GM21367 (cell line): ENCODE measurements at regions not wholly inside any gene's neighbourhood (a gene's known extent, or its start where the extent isn't known, plus 50 kb on each side); places are given as distances from the start of the nearest gene placed in this dataset.
"Not testable (repeated sequence)": the region's sequence is repeated elsewhere in the genome, so short reads cannot be mapped to it uniquely, and the experiment has no call there.

ENCODE experiments used
- ATAC-seq: cut with Tn5 transposase; IDR thresholded peaks from one replicate; pipeline ENCODE4 v1.9.1; 2021; ENCODE audit not compliant: unreplicated experiment

DNA sequence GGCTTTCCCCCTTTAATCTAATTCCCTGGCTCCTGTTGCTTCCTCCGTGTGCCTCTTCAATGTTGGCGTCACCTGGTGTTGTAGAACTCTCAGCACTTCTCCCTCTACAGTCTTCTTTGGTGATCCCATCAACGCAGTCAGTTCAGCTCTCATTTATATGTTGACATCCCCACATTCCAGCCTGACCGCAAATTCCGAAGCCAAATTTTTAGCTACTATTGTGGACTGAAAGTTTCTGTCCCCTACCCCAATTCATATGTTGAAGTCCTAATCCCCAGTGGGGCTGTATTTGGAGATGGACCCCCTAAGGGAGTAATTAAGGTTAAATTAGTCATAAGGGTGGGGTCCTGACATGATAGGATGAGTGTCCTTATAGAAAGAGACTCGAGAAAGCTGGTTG lies 210.6 kb upstream of the ADAMTSL1 start:
- no peak for ATAC-seq

DNA sequence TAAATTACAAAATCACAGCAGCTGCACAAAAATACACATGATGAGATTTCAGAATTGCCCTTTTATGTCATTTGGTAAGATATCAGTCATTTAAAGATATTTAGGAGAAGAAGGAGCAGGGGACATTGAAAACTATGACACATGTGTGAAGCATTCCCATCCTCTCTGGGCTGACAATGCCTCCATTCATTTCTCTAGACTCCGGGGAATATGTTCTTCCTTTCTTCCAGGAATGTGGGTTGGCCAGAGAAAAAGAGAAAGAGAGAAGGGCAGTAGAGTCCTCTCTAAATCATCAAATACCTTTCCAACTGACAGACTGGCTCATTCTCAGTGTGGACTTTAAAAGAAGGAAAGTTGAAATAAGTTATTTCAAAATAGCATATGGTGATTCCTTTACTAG lies 205.6 kb upstream of the ADAMTSL1 start:
- ATAC-seq, result no peak

DNA sequence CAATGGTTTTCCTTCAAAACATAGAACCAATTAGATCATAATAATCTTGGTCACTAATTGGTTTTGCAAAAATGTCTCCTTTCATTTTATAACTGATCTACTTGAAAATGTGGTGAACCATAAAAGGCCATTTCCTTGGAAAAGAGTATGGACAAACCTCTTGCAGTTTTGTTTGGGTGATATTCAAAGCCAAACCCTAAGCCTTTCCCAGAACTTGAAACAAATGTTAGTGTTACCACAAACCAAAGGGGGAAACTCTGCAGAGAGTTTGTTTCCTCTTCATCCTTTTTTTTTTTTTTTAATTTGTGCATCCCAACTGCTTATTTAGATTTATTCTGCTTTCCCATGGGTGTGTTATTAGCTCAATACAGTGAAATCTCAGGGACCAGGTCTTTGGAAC lies 204.4 kb upstream of the ADAMTSL1 start:
- ATAC-seq, result no peak

DNA sequence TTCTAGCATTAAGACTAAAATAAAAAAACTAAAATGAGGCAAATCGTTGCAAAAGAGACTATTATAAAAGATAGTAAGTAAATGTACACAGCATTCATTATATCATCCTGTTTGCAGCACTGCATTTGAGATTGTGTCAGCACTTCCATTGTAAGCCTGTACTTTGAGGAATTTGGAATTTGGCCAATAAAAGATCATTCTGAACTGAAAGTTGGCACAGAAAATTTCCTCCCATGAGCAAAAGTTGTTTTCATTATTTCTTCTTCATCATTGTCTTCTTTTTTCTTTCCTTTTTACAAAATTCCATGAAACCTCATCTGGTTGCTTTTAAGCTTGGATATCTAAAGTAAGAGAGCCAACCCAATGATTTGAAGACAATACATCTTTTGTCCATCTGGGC lies 199.3 kb upstream of the ADAMTSL1 start:
- no peak for ATAC-seq

DNA sequence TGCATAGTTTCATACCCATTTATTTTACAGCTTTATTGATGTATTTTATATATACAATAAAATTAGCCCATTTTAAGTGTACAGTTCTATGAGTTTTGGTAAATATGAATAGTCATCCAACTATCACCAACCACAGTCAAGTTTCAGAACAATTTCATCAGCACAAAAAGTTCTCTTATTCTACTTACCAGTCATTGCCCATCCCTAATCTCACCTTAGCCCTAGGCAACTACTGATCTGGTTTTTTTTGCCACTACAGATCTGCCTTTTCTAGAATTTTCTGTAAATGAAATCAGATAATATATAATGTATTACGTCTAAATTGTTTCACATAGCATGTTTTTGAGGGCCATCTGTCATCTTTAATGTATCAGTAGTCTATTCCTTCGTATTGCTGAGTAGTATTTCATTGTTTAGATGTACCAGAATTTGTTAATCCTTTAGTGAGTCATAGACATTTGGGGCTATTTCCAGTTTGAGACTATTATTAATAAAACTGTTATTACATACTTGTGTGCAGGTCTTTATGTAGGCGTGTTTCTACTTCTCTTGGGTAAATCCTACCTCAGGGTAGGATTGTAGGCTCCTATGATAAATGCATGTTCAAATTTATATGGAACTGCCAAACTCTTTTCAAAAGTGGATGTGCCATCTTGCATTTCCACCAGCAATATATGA lies 198.5 kb upstream of the ADAMTSL1 start:
- ATAC-seq, result no peak

DNA sequence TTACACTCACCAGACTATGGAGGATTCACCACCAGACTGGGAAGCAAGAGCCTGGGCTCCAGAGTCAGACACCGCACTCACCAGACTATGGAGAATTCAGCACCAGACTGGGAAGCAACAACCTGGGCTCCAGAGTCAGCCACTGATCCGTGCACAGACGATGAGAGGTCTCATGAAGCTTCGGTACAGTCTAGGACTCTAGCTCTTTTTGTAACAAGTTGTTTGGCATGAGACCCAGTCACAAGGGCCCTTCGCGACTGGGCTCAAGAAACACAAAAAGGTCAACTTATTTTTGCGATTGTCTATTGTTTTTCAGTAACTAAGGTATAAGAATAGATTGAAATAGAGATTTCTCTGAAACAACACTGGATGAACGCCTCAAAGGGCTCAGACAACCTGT lies 192.7 kb upstream of the ADAMTSL1 start:
- no peak for ATAC-seq

DNA sequence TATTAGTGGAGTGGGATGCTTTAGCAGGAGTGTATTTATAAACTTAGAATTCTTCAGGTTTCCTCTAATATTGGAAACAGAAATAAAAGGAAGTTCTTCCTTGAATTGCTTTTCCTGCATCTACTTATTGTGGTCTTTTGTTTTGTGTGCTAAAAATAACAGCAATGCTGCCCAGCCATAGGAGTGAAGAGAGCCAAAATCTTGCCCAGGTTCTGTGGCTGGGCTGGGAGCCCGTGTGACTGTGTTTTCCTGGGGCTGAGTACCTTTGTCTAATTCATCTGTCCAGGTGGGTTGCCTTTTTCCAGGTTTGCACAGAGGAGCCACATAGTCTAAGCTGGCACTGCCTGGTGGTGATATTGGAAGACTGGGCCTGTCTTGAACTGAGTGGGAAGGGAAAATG lies 179.7 kb upstream of the ADAMTSL1 start:
- no peak for ATAC-seq

DNA sequence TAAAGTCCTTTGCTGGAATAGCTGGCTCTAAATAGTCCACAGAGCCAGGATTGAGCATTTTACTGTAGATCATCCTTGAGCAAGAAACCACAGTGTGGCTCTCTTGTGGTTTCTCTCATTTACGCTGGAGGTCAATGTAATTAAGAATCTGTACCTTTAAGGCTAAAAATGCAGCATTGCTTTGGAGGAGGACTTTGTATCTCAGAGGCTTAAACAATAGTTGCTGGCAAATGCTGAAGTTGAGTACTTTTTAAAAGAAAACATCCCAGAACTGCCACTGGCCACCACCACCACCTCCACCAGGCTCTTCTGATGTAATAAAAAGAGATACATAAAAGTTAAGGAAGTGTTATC lies 177.3 kb upstream of the ADAMTSL1 start:
- no peak for ATAC-seq

DNA sequence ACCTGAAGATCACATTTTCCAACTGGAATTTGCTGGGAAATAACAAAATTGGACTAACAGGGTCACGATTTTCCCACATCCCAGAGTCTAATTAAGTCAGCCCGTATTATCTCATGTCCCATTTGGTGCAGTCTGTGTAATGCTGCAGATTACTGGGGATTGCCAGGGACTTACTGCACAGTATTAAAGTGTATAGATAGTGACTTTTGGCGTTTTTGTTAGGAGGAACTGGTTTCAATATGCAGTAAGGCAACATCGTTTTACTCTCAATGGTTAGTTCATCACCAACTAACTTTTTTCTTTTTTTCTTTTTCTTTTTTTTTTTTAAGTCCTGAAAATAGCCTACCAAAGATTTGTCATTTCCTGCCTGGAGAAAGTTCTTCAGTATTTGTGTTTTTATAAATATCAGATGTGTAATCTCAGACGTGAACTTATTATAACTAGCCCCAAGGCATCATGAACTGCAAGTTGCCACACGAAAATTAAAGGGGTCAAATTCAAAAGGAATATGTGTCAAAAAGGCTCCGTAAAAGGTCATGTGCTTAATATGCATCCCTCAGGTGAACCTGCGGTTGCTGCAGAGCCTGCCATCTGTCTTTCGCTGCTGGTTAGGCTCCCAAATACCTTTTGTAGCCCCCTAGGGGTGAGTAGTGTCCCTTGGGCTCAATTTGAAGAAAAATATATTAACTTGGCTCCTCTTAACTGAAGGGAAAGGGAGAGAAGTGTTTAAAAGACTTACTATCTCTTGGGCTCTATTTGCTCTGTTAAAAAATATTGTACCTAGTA lies 176.7 kb upstream of the ADAMTSL1 start:
- no peak for ATAC-seq

DNA sequence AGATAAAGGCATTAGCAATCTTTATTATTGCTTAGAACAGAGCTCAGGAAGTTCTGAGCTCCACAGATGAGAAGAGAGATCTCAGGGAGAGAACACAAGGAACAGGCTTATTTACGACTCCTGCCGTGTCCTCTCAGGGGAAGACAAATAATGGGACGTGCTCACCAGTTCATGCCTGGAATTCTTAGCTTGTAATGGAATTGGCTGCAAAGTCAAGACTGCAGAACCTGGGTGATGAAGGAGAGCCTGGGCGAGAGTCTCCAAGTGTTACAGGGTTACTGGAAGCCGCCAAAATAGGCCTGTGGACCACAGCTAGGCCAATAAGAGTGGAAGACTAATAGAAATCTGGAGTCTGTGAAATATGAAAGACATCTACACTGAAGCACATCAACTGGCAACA lies 174.5 kb upstream of the ADAMTSL1 start:
- ATAC-seq, result no peak

DNA sequence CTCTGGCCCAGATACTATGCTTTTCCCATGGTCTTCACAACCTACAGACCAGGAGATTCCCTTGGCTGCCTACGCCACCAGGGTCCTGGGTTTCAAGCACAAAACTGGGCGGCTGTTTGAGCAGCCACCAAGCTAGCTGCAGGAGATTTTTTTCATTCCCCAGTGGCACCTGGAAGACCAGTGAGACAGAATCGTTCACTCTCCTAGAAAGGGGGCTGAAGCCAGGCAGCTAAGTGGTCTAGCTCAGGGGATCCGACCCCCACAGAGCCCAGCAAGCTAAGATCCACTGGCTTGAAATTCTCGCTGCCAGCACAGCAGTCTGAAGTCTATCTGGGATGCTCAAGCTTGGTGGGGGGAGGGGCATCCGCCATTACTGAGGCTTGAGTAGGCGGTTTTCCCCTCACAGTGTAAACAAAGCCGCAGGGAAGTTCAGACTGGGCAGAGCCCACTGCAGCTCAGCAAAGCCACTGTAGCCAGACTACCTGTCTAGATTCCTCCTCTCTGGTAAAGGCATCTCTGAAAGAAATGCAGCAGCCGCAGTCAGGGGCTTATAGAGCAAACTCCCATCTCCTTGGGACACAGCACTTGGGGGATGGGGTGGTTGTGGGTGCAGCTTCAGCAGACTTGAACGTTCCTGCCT lies 168.7 kb upstream of the ADAMTSL1 start:
- ATAC-seq, result not testable (repeated sequence)

DNA sequence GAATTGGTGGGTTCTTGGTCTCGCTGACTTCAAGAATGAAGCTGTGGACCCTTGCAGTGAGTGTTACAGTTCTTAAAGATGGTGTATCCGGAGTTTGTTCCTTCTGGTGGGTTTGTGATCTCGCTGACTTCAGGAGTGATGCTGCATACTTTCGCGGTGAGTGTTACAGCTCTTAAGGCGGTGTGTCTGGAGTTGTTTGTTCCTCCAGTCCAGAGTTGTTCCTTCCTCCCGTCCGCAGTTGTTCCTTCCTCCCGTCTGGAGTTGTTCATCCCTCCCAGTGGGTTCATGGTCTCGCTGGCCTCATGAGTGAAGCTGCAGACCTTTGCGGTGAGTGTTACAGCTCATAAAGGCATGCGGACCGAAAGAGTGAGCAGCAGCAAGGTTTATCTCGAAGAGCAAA lies 159.6 kb upstream of the ADAMTSL1 start:
- no peak for ATAC-seq

DNA sequence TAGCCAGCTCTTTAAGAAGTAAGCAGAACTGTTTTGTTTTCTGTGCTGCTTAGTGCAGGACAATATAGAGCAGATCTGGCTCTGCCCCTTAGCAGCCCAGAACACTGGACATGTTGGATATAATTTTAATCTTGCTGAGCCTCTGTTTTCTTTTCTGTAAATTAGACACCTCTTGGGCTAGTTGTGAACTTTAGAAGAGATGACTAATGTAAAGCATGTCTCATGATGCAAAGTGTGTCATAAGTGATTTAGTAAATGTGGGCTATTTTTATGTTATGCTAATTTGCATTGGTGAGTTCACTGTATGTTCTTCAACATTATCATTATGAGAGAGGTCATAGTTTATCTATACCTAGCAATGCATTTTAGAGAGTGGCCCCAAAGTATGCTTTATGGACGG lies 156.1 kb upstream of the ADAMTSL1 start:
- ATAC-seq, result no peak

DNA sequence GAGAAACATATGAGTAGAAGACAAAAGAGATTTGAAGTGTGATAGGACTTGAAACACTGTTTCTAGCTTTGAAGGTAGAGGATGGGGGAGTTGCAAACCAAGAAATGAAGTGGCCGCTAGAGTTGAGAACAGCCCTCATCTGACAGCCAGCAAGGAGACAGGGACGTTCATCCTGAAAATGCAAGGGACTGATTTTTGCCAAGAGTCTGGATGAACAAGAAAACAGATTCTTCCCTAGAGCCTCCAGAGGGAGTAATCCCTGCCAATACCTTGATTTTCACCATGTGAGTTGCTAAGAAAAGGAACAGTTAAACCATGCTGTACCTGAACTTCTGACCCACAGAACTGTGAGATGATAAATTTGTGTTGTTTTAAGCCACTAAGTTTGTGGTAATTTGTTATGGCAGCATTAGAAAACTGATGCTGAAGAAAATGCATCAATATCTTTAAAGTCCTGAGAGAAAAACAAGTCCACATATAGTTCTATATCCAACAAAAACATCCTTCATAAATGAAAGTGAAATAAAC lies 154.0 kb upstream of the ADAMTSL1 start:
- ATAC-seq, result no peak

DNA sequence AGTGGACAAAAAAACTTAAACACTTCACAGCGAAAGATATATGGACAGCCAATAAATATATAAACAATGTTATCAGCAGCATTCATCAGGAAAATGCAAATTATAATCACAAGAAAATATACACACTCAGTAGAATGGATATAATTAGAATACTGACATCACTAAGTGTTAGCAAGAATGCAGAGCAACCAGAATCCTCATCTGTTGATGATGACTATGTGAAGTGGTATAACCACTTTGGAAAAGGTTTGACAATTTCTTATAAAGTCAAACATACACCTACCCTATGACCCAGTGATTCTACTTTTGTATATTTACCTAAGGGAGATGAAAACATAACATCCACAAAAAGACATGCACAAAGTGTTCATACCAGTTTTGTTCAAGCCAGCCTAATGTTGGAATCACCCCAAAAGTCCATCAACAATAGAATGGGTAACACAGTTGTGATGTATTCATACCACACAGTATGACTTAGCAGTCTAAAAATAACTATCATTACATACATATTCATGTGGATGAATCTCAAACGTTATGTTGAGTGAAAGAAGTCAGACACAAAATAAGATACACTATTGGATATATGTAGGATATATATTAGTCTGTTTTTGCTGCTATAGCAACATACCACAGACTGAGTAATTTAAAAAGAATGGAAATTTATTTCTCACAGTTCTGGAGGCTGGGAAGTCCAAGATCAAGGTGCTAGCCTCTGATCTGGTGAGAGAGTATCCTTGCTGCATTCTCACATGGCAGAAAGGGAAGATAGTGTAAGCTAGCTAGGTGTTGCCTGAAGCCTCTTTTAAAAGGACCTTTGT lies 148.8 kb upstream of the ADAMTSL1 start:
- no peak for ATAC-seq

DNA sequence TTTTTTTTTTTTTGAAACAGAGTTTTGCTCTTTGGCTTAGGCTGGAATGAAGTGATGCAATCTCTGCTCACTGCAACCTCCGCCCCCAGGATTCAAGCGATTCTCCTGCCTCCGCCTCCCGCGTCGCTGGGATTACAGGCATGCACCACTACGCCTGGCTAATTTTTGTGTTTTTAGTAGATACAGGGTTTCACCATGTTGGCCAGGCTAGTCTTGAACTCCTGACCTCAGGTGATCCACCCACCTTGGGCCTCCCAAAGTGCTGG lies 148.3 kb upstream of the ADAMTSL1 start:
- not testable (repeated sequence) for ATAC-seq

DNA sequence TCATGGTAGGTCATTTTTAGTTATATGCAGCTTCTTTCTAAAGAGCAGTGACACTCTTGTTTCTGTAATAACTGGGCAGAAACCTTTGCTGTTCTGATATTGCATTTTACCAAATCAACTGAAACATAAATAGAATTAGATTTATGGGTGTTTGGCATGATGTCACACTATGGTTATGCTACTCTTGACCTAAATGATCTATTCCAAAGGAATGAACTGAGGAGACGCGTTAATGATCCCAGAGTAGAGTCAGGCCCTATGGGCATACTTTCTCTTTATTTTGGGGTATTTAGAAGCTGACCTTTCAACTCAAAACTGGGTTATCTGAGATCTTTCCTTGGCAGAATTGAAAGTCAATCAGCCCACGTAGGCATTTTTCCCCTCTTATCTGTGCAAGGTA lies 146.8 kb upstream of the ADAMTSL1 start:
- no peak for ATAC-seq

DNA sequence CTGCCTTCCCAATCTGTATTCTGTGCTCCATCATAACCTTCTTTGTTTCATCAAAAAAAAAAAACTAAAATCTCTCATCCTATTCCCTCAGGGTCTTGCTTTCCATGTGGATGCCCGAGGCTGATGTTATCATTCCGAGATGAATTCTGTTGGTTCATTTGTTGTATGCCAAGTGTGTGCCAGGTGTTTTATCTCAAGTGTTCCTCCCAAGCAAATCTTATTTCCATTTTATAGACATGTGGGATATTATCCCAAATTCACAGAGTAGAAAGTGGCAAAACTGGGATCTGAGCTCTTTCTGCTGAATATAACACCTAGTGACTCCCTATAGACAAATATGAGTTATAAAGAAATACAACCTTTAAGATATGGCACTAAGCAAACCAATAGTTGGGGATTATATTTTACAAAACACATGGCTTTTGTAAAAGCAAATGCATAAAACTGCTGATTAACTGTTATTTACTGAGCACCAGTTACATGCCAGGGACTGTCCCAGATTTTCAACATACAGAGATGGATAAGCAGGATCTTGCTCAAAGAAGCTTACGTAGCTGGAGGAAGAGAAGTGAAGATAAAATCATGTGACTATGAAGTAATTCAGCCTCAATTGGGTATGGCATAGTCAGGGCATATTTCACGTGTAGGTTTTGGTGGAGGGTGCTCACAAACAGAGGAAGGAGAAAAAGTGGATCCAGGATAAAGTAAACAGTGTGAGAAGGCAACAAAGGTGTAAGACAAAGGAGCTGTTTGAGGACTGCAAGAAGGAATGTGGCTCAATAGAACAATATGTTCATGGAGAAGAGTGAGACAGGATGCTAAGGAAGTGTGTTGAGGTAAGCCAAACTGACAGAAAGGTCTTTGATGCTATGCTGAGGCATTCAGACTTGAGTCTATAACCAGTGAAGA lies 143.3 kb upstream of the ADAMTSL1 start:
- ATAC-seq, result no peak

DNA sequence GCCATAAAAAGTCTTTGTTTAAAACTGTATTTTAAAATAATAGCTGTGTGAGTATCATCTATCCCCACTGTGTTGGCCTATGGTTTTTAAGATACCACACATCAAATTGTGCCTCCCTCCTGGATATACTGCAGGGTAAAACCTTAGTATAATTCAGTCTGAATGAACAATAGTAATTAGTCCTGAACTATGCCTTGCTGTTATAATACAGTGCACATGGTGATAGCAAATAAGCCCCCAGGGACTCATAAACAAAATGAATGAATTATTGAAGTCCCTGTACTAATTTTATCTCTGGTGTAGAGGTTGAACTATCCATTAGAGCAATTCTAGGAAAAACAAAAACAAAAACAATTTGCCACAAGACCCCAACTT lies 142.7 kb upstream of the ADAMTSL1 start:
- no peak for ATAC-seq

DNA sequence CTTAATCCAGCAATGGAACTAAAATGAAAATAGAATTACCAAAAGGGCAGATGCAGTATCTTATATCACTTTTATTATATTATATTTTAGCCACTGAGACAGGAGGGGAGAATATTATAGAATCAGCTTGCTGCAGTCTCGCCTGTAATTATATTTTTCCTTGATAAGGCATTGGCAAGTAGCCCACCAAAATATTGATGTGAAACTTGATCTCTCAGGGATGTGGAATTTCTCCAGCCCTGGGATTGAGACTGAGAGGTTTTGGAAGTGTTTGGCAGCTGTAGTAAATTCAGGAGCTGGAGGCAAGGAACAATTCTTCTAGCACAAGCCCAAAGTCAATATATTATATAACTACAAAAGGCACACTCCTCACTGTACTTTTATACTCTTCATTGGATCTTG lies 142.1 kb upstream of the ADAMTSL1 start:
- ATAC-seq, result no peak

DNA sequence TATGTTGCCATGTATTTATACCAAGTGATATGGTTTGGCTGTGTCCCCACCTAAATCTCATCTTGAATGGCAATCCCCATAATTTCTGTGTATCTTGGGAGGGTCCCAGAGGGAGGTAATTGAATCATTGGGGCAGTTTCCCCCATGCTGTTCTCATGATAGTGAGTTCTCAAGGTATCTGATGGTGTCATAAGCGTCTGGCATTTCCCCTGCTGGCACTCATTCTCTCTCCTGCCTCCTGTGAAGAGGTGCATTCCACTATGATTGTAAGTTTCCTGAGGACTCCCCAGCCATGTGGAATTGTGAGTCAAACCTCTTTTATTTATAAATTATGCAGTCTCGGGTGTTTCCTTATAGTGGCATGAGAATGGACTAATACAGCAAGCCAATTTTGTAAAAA lies 140.8 kb upstream of the ADAMTSL1 start:
- no peak for ATAC-seq
